ENCODE measurements at regions not wholly inside any gene's neighbourhood (a gene's known extent, or its start where the extent isn't known, plus 50 kb on each side); places are given as distances from the start of the nearest gene placed in this dataset.
"Not testable (repeated sequence)": the region's sequence is repeated elsewhere in the genome, so short reads cannot be mapped to it uniquely, and the experiment has no call there.

DNA sequence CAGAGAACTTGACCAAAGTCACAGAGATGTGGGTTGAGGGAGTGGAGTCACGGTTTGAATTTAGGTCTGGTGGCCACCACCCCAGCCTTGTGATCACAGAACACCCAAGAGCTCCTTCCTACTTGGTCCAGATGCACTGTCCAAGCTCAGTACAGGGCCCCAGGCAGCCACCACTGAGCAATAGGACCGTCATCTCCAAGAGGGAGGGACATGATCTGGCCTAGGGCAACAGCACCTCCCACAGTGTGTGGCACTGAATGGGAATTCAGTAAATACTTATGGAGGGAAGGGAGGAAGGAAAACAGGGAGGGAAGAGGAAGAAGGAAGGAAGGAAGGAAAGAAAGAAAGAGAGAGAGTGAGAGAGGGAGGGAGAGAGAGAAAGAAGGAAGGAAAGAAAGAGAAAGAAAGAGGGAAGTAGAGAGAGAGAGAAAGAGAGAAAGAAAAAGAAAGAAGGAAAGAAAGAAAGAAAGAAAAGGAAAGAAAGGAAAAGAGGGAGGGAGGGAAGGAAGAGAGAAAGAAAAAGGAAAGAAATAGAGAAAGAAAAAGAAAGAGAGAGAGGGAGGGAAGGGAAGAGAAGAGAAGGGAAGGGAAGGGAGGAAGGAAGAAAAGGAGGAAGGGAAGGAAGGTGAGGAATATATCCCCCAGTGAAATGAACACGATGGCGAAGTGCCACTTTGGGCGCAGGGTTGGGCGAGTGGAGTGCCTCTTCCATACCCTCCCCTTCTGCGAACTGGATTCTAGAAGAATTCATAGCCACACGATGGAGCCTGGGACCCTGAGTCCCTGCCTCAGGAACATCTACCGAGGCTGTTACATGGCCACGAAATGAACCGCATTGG, 243.7 kb downstream of the TFAP2C start:
- DNase-seq, result no peak

DNA sequence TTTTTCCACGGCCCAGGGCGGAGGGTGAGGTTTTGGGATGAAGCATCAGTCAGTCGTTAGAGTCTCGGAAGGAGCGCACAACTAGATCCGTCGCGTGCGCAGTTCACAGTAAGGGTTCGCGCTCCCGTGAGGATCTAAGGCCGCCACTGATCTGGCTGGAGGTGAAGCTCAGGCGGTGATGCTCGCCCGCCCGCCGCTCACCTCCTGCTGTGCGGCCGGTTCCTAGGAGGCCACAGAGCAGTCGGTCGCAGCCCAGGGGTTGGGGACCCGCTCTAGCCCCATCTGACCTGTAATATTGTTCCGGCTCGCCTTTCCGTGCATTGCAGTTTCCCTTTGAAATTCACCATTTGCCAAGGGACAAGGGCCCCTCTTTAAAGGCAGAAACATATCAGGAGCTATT, 244.7 kb downstream of the TFAP2C start:
- DNase-seq, result no peak

DNA sequence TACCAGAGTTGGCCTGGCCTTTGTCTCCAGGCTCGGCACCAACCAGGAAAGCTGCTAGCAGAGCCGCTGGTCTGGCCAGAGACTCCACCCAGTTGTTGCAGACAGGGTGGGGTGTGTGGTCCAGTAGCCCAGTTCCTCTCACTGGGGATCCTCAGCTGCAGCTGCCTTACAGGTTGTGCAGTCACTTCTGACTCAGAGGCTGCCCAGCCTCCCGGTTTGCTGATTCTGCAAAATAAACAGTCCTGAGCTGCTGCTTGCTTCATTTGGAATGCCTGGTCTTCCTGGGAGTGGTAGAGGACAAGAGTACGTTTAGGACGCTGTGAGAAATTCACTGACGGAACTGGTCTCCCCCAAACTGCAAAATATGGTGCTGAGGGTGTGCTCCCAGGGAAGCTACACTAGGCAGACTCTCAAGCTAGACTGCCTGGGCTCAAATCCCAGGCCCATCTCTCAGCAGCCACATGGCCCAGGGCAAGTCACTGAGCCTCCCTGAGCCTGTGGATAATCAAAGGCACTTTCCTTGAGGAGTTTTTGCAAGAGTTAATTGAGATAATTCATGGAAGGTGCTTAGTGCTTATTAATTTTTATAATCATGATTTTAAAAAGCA, 246.1 kb downstream of the TFAP2C start:
- no peak for DNase-seq

DNA sequence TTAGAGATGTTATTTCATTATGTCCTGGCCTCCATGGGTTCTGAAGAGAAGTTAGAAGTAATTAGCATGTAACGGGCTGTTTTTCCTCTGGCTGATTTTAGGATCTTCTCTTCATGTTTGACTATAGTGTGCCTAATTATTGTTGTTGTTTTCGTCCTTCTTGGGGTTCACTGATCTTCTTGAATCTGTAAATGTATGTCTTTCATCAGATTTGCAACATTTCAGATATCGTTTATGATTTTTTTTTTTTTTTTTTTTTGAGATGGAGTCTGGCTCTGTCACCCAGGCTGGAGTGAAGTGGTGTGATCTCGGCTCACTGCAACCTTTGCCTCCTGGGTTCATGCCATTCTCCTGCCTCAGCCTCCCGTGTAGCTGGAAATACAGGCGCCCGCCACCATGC, 246.7 kb downstream of the TFAP2C start:
- DNase-seq, result no peak

DNA sequence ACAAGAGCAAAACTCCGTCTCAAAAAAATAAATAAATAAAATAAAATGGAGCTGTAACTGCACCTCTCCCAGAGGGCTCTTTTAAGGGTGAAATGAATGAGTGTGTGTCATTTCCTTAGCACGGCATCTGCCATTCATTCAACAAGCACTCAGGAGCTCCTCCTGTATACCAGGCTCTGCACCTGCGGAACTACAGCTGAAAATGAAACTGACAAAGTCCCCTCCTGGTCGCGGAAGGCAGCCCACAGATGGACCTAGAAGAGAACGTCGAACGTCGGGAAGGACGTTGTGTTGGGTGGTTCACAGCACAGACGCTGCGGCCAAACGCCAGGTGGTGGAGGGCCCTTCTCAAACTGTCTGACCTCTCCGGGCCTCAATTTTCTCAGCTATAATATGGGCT, 256.4 kb downstream of the TFAP2C start:
- DNase-seq, result no peak

DNA sequence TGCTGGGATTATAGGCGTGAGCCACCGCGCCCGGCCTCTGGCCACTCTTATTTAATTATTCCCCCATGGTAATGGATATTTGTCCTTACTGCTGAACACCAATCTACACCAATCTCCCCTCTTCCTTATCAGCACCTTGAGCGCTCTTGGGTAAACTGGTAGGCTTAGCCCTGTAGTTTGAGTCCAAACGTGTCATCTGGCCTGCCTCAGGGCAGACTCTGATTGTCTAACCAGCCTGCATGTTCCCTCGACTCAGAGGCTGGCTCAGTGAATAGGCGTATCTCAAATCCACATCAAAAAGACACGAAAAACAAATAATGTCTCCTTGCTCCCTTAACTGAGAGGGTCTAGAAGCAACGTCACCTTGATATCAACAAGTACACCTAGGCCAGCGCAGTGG, 260.9 kb downstream of the TFAP2C start:
- no peak for DNase-seq

DNA sequence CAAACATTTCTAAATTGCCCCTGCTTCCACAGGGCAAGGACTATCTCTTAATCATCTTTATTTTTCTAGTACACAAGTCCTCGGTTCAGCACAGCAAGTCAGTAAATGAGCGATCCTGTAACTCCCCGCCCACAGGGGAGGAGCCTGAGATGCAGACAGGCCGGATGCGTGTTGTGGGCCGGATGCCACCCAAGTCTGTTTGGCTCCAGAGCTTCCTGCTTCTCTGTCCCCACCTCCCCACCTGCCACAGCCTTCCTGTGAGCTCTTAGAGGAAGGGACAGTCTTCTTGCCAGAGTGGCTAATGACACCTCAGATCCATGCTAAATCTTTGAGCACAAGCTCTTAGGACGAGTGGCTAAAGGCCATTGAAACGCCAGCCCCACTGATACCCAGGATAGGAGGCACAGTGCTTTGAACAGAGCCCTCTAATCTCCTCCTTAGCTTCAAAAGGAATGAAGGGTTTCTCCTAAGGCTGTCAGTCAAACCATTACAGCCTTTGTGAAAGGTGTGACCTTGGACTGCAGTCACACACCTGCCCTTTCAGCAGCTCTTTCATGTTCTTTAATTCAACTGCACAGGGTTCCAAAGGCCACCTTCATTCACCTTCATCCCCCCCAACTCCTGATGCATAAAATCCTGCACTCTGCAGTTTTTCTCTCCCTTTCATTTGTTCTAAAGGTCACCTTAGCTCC, 264.3 kb downstream of the TFAP2C start:
- no peak for DNase-seq

DNA sequence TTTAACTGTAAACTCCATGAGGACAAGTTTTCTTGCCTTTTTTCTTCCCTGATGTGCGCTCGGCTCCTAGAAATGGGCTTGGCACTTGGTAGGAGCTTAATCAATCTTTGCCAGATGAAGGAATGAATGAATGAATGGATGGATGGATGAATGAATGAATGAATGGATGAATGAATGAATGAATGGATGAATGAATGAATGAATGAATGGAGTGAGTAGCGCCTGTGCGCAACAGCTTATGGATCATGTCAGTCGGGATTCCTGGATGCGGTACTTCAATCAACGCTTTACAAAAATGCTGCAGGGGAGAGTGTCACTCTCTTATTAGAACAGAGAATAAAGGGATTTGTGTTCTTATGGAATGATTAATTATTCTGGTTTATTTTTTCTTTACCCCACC, 267.3 kb downstream of the TFAP2C start:
- no peak for DNase-seq

DNA sequence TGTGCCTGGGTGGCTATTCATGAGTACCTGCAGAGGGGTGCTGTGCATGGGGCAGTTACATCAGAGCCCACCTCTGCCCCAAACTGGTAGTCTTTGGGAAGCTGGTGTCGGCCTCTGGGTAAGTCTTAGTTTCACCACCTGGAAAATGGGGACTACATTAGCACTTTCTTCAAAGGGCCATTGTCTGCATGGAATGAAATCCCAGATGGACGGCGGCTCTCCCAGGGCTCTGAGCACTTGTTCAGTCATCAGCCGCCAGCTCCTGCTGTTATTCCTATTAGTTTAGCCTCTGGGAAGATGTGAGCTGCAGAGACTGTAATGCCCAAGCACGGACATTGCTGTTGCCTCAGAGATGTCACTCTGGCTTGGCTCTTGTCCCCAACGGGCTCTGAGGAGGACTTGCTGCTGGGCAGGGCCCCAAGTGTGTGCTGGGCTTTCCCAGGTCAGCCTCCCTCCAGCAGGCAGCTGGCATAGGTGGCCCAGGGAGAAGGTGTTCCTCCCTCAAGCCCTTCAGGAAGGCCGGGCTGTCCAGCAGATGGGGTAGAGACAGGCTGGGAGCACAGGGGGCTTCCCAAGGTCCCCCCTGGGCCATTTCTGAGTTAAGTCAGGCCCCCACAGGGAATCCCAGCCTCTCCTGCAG, 268.3 kb downstream of the TFAP2C start:
- no peak for DNase-seq

DNA sequence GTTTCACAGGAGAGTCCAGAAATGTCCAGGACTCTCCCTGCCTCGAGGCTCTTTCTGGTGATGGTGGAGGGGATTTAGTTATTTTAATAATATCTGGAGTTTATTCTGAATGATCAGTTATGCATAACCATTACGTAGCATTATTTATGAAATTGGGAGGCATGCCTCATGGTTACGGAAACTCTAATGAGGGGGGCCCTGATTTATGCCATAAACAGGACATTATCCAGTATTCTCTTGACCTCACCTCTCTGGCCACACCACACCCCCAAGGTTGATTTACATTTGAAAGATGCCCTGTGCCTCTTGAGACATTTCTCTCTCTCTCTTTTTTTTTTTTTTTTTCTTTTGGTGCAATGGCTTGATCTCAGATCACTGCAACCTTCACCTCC, 268.8 kb downstream of the TFAP2C start:
- no peak for DNase-seq

DNA sequence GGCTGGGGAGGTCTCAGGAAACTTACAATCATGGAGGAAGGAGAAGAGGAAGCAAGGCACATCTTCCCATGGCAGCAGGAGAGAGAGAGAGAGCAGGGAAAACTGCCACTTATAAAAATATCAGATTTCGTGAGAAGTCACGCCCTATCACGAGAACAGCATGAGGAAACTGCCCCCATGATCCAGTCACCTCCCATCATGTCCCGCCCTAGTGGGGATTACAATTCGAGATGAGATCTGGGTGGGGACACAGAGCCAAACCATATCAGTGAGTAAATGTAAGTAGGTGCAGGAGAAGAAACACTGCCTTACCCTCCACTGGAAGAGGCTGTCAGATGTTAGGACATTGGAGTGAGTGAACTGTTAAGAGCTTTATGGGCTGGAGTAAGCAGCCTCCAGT, 270.4 kb downstream of the TFAP2C start:
- no peak for DNase-seq

DNA sequence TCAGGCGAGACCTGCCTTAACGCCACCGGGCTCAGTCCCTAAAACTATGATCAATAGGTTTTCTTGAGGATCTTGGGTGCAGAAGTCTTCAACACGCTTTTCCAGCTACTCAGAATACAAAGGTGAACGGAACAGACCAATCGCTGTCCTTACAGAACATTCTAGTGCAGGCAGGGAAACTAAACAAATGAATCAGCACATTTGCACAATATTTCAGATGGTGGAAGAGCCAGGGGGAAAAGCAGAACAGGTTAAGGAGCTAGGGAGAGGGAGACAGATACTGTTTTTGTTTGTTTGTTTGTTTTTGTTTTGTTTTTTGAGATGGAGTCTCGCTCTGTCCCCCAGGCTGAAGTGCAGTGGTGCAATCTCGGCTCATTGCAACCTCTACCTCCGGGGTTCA, 271.1 kb downstream of the TFAP2C start:
- no peak for DNase-seq

DNA sequence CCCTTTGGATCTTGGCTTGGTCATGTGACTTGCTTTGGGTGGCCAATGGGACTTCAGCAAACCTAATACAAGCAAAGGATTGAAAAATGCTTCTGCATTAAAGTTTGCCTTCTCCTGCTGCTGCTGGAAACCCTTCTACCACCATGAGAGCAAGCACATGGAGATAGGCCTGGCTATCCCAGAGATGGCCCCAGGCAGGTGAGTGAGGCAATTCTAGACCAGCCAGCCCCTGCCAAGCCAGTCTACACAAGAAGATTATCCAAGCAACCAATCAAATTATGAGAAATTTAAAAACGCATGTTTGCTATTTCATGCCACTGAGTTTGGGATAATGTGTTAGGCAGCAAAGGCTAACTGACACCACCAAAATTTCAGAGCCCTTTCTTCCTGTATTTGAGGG, 274.3 kb downstream of the TFAP2C start:
- no peak for DNase-seq

DNA sequence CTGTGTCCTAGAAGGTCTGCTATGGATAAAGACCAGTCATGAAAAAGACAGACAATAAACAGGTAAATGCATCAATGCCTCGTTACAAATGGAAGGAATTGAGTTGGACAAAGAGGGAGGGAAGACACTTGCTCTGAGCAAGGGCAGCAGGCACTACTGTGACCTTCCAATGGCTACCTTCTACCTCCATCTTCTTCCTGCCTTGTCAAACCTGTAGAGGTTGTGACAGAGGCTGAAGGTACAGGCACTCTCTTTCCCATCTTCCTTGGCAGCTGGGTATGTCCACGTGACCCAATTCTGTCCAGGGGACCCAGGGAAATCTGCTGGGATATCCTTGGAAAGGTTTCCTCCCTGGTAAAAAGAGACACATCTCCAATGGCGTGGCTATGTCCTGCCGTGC, 274.8 kb downstream of the TFAP2C start:
- DNase-seq, result no peak

DNA sequence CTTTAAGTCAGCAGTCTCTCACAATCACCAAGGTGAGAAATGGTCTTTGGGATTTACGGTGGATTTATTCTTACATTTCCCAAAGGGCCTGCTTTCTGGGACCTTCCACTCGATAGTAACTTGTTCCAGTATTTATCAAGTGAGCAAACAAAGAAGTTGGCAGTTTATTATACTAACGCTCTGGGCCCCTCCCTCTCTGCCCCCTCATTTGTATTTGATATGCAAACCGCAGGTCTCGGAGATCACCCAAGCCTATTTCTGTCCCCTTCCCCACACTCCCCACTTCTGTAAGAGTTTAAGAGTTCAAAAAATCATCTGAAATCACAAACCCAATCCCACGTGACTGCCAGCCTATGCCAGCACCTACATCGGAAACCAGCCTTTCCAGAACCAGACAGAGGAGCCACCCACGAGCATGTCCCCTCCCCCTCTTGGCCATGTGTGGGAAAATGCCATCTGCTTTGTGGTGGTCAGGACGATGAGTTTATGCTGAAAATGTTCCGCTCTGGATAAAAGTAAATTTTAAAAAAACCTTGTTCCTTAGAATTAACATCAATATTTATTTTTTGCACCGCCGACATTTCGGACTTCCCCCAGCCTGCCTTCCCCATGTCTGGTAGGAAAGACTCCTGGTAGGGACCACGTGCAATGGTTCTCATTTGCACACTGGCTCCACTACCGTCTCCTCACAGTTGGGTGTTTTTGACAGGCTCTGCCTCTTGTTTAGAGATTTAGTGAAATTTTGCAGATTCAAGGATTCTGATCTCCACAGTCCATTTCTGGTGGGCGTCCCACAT, 281.0 kb downstream of the TFAP2C start:
- DNase-seq, result no peak

DNA sequence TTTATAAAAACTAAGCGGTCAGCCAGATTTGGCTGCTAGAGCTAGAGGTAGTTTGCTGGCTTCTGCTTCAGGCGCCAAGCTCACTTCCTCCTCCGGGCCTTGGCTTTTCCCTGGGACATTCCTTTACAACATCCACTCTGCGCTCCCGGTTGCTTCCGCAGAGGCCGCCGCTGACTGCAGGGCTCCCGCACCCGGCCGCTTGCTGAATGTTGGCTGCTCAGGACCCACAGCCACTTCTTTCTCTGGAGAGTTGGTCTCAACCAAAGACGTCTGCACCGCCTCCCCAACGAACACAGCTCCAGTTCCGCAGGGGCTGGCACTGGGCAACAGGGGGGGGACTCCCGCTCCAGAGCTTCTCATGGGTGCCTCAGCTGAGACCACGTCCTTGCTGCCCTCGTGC, 282.8 kb downstream of the TFAP2C start:
- DNase-seq, result no peak

DNA sequence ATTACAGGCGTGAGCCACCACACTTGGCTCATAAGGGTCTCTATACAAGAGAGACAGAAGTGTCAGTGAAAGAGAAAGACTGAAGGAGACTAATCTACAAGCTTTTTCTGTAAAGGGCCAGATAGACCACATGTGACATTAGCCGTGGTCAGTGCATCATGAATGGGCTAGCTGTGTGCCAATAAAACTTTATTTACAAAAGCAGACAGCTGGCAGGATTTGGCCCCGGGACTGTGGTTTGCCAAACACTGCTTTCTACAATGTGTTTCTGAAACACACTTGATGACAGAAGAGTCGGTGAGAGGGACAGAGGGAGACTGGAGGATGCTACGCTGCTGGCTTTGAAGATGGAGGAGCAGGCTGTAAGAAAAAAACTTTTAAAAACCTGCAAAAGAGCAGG, 285.4 kb downstream of the TFAP2C start:
- no peak for DNase-seq

DNA sequence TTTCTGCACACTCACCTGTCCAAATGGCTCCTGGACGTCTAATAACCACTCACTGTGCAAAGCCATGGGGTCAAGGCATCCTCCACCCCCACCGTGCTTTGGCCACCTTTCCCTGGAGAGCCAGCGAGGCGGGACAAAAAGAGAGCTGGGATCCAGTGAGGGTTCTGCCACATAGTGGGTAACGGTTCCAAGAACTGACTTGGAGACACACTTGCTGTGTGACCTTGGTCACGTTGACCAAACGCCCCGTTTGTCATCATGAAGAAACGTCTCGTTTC, 287.2 kb downstream of the TFAP2C start:
- DNase-seq, result no peak

DNA sequence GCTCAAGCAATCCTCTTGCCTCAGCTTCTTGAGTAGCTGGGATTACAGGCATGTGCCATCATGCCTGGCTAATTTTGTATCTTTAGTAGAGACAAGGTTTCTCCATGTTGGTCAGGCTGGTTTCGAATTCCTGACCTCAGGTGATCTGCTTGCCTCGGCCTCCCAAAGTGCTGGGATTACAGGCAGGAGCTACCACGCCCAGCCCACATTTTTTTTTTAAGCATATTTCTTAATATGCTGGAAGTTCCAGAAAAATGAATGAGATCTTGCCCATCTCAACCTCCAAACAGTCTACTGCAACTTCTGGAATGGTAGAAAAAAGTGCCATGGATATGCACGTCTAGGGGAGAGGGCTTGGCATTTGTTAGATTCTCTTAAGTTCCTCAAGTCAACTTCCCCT, 290.9 kb downstream of the TFAP2C start:
- not testable (repeated sequence) for DNase-seq

DNA sequence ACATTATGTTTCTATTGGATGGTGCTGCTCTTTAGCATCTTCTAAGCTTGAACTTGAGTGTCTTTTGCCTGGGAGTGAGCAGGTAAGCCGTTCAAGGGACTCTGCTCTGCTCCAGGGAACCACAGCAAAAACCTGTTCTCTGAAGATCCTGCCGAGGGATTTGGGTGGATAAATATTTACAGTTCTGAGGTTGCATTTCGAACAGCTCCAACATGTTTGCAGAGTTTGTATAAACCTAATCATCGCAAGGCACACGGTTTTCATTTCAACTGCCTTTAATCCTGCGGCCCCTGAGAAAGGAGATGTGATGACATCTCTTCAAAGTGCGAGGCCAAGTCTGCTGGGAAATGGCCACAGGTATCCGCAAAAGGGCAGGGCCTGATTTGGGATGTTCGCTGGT, 293.4 kb downstream of the TFAP2C start:
- no peak for DNase-seq

DNA sequence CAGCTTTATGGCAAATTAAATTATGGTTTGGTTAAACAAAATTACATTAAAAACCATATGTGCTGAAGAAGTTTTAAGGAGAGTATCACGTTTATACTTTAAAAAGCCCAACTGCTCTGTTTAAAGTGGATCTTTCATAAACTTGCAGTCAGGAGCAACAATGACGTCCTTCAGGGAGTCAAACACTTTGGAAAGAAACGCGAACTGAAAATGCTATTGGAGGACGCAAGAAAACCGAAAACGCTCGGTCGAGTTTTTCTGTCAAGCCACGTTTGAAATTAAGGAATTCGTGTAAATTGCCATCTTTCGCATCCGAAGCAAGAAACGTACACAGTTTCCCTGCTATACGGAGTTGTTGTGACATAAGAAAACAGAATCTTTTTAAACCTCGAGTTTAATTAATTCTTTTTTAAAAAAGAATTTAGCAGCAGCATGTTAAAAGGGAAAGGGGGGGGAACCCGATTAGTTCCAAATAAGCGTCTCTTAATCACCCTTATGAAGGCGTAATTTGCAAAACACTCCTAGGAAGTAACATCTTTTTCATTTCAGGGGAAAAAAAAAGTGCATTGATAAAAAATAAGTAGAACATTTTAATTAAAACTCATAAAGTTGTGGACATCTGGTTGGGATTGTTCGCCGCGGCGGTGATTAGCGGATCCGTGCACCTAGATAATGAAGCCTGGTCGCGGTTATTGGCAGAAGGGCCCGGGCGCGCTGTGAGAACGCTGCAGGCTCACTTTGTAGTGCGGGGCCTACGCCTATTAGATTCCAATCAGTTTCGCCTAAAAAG, 295.4 kb downstream of the TFAP2C start:
- no peak for DNase-seq
